ENCODE measurements at regions not wholly inside any gene's neighbourhood (a gene's known extent, or its start where the extent isn't known, plus 50 kb on each side); places are given as distances from the start of the nearest gene placed in this dataset.

GRCh38 chr5:52491818-52492217, 295.9 kb upstream of the ITGA1 start:
- no peaks in the 10 kb centered on the region for H3K79me2 ChIP-seq (ENCODE audit: control insufficient read depth, insufficient read depth, low read length)
- no peaks in the 10 kb centered on the region for H3K27me3 ChIP-seq (replicated peaks in 1 of 2; ENCODE audit: control insufficient read depth in 2 of 2, insufficient read depth in 2 of 2, low read length in 1 of 2)
- no peak overlapping the region for H3K4me3 ChIP-seq
- H3K4me1 ChIP-seq (ENCODE audit: control insufficient read depth, insufficient read depth, low read length): no peaks in the 10 kb centered on the region
- H3K27ac ChIP-seq (ENCODE audit: control insufficient read depth, insufficient read depth): no peak overlapping the region
- SMC1A ChIA-PET (ENCODE audit: uncharacterized antibody, unreplicated experiment): no interaction called here
- FAIRE-seq (no peak), ATAC-seq (no peak), DNase-seq (ENCODE audit: low read depth, low spot score) (no peak)
- intact Hi-C loops (cut with micrococcal nuclease; ENCODE audit: unreplicated experiment): no loop called here
- in situ Hi-C loops (cut with MboI): no loop called here
- no peak overlapping the region for H2AFZ ChIP-seq (ENCODE audit: control insufficient read depth, low read depth, low read length)
- no peaks in the 10 kb centered on the region for H3K36me3 ChIP-seq (ENCODE audit: control insufficient read depth in 2 of 2, insufficient read depth in 2 of 2, low read length in 1 of 2)
- CTCF ChIA-PET: no interaction called here
- TF ChIP-seq RAD51 (IDR thresholded peaks at IDR 0.05) (no peak), GATAD2B (conservative IDR thresholded peaks at IDR 0.05; ENCODE audit: low read depth) (no peak), ZSCAN29 (IDR thresholded peaks at IDR 0.05) (no peak), MYC (IDR thresholded peaks at IDR 0.05; ENCODE audit: insufficient read depth, insufficient read length, insufficient replicate concordance, low read length, severe bottlenecking) (no peak), RAD21 (IDR thresholded peaks at IDR 0.05; ENCODE audit: insufficient read depth, low read depth, low read length) (no peak), FOXM1 (IDR thresholded peaks at IDR 0.05; ENCODE audit: low read depth, low read length) (no peak), ZNF24 (IDR thresholded peaks at IDR 0.05) (no peak), CREB1 (IDR thresholded peaks at IDR 0.05; ENCODE audit: low read depth) (no peak), ZZZ3 (IDR thresholded peaks at IDR 0.05; ENCODE audit: control insufficient read depth, insufficient read length, low read depth) (no peak), HDAC2 (IDR thresholded peaks at IDR 0.05) (no peak), HDGF (IDR thresholded peaks at IDR 0.05) (no peak), CREM (IDR thresholded peaks at IDR 0.05; ENCODE audit: low read depth) (no peak)
- TF ChIP-seq, protein P1, sequence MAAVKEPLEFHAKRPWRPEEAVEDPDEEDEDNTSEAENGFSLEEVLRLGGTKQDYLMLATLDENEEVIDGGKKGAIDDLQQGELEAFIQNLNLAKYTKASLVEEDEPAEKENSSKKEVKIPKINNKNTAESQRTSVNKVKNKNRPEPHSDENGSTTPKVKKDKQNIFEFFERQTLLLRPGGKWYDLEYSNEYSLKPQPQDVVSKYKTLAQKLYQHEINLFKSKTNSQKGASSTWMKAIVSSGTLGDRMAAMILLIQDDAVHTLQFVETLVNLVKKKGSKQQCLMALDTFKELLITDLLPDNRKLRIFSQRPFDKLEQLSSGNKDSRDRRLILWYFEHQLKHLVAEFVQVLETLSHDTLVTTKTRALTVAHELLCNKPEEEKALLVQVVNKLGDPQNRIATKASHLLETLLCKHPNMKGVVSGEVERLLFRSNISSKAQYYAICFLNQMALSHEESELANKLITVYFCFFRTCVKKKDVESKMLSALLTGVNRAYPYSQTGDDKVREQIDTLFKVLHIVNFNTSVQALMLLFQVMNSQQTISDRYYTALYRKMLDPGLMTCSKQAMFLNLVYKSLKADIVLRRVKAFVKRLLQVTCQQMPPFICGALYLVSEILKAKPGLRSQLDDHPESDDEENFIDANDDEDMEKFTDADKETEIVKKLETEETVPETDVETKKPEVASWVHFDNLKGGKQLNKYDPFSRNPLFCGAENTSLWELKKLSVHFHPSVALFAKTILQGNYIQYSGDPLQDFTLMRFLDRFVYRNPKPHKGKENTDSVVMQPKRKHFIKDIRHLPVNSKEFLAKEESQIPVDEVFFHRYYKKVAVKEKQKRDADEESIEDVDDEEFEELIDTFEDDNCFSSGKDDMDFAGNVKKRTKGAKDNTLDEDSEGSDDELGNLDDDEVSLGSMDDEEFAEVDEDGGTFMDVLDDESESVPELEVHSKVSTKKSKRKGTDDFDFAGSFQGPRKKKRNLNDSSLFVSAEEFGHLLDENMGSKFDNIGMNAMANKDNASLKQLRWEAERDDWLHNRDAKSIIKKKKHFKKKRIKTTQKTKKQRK (IDR thresholded peaks at IDR 0.05; ENCODE audit: low read depth, low read length): no peak
- TF ChIP-seq, protein P2, sequence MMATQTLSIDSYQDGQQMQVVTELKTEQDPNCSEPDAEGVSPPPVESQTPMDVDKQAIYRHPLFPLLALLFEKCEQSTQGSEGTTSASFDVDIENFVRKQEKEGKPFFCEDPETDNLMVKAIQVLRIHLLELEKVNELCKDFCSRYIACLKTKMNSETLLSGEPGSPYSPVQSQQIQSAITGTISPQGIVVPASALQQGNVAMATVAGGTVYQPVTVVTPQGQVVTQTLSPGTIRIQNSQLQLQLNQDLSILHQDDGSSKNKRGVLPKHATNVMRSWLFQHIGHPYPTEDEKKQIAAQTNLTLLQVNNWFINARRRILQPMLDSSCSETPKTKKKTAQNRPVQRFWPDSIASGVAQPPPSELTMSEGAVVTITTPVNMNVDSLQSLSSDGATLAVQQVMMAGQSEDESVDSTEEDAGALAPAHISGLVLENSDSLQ (IDR thresholded peaks at IDR 0.05): no peak
- TF ChIP-seq, protein P3, sequence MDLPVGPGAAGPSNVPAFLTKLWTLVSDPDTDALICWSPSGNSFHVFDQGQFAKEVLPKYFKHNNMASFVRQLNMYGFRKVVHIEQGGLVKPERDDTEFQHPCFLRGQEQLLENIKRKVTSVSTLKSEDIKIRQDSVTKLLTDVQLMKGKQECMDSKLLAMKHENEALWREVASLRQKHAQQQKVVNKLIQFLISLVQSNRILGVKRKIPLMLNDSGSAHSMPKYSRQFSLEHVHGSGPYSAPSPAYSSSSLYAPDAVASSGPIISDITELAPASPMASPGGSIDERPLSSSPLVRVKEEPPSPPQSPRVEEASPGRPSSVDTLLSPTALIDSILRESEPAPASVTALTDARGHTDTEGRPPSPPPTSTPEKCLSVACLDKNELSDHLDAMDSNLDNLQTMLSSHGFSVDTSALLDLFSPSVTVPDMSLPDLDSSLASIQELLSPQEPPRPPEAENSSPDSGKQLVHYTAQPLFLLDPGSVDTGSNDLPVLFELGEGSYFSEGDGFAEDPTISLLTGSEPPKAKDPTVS (IDR thresholded peaks at IDR 0.05; ENCODE audit: low read depth, low read length): no peak
- H3K4me2 ChIP-seq (ENCODE audit: control insufficient read depth, insufficient read depth): no peak overlapping the region
- H3K9ac ChIP-seq (ENCODE audit: control insufficient read depth, insufficient read depth, low read length): no peak overlapping the region
- no peaks in the 10 kb centered on the region for H4K20me1 ChIP-seq (ENCODE audit: control insufficient read depth, insufficient read depth)
- H3K9me3 ChIP-seq (replicated peaks; ENCODE audit: control insufficient read depth, insufficient read depth, low read length): no peaks in the 10 kb centered on the region
- RAD21 ChIA-PET (ENCODE audit: unreplicated experiment): no interaction called here
- POLR2A ChIA-PET: no interaction called here
- no TSS peak for BruUV-seq (replicated peaks)
